Activated CD8-positive, alpha-beta T cell treated with anti-CD3 and anti-CD28 coated beads for 36 hours (primary cell): ENCODE measurements at regions not wholly inside any gene's neighbourhood (a gene's known extent, or its start where the extent isn't known, plus 50 kb on each side); places are given as distances from the start of the nearest gene placed in this dataset.

Experiments
- ATAC-seq: fragments of 200-7000 bp; cut with Tn5 transposase; one replicate; pipeline ENCODE4 v1.10.0; 2021; ENCODE audit warnings: mild to moderate bottlenecking, moderate library complexity
- CTCF ChIA-PET: fragments of 350-600 bp; sonication (Branson Sonifier 250); formaldehyde crosslinking; loops from one replicate; lab custom pipeline; 2021; ENCODE audit warnings: antibody characterized with exemption; lab: Charles Lee
- POLR2A ChIA-PET: fragments of 350-600 bp; sonication (Branson Sonifier 250); formaldehyde crosslinking; loops from one replicate; lab custom pipeline; 2021; ENCODE audit warnings: antibody characterized with exemption; lab: Charles Lee
- DNase-seq: peaks from one replicate; pipeline ENCODE4 v3.0.0-alpha.2; 2020
- H3K27ac Mint-ChIP-seq: one replicate; pipeline ENCODE4 v1.8.0; 2021; ENCODE audit warnings: mild to moderate bottlenecking, mixed read lengths
- H3K27me3 Mint-ChIP-seq: one replicate; pipeline ENCODE4 v1.8.0; 2021; ENCODE audit warnings: mixed read lengths
- H3K36me3 Mint-ChIP-seq: one replicate; pipeline ENCODE4 v1.8.0; 2021; ENCODE audit warnings: low read depth, mixed read lengths
- H3K4me1 Mint-ChIP-seq: one replicate; pipeline ENCODE4 v1.8.0; 2021; ENCODE audit warnings: low read depth, mixed read lengths
- H3K4me3 Mint-ChIP-seq: one replicate; pipeline ENCODE4 v1.8.0; 2021; ENCODE audit warnings: mild to moderate bottlenecking, moderate library complexity, mixed read lengths
- H3K9me3 Mint-ChIP-seq: one replicate; pipeline ENCODE4 v1.8.0; 2021; ENCODE audit warnings: mixed read lengths
- CTCF ChIP-seq: fragments of 200-600 bp; IDR thresholded peaks from one replicate; pipeline ENCODE4 v1.8.0; 2022; ENCODE audit warnings: antibody characterized with exemption, mild to moderate bottlenecking
- intact Hi-C: fragments of 100-400 bp; cut with micrococcal nuclease; formaldehyde crosslinking; loops from one replicate; pipeline ENCODE4 v1.10.0; 2022

GRCh38 chr4:141540643-141541042, 95.7 kb upstream of the IL15 start:
- H3K4me1 Mint-ChIP-seq, result no peaks in the 10 kb centered on the region
- no peak for ATAC-seq

GRCh38 chr4:141541851-141542250, 94.5 kb upstream of the IL15 start:
- TF ChIP-seq CTCF, result no peak
- Mint-ChIP-seq H3K27me3 (peaks cover 1% of the 10 kb centered on the region), H3K4me1 (no peaks in the 10 kb centered on the region), H3K36me3 (no peaks in the 10 kb centered on the region), H3K27ac (no peak overlapping the region), H3K9me3 (peaks cover 7% of the 10 kb centered on the region), H3K4me3 (no peak overlapping the region)
- ATAC-seq (no peak), DNase-seq (no peak)
- CTCF ChIA-PET, result no interaction called here
- POLR2A ChIA-PET, result no interaction called here
- intact Hi-C loops, result no loop called here

More at GRCh38 chr4:141540643-141541042, 95.7 kb upstream of the IL15 start:
- DNase-seq, result no peak
- no peaks in the 10 kb centered on the region for H3K36me3 Mint-ChIP-seq
- H3K27me3 Mint-ChIP-seq, result peaks cover 1% of the 10 kb centered on the region
- H3K27ac Mint-ChIP-seq, result no peak overlapping the region
- TF ChIP-seq CTCF, result no peak
- POLR2A ChIA-PET, result interaction anchor here (0.7 kb wide), 1 partner anchor 52 kb away, joined by 3 read pairs; no protein-coding TSS in a partner anchor
- no peak overlapping the region for H3K4me3 Mint-ChIP-seq
- CTCF ChIA-PET, result no interaction called here
- H3K9me3 Mint-ChIP-seq, result peaks cover 7% of the 10 kb centered on the region
- intact Hi-C loops, result no loop called here

DNA sequence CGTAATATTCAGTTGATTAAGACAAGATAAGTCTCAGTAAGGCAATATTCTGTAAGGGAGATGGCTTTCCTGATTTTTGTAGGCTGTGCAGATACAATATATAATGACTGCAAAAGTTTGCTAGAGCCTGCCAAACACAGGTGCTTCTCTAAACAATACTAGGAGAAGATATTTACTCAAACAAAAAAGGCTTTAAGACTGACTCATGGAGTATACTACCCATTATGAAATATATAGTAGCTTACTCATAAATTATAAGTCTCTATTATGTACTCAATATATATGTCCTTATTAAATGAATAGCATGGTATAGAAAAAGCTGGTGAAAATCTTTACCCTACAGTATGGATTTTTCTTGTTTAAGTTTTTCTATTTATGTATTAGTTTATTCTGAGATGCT, 93.2 kb upstream of the IL15 start:
- ATAC-seq (no peak), DNase-seq (no peak)
- Mint-ChIP-seq H3K36me3 (no peaks in the 10 kb centered on the region), H3K4me3 (no peak overlapping the region), H3K27ac (no peak overlapping the region), H3K9me3 (peaks cover 4% of the 10 kb centered on the region), H3K4me1 (no peaks in the 10 kb centered on the region), H3K27me3 (peaks cover 1% of the 10 kb centered on the region)
- no peak for TF ChIP-seq CTCF
- intact Hi-C loops, result no loop called here
- POLR2A ChIA-PET, result no interaction called here
- CTCF ChIA-PET, result no interaction called here

DNA sequence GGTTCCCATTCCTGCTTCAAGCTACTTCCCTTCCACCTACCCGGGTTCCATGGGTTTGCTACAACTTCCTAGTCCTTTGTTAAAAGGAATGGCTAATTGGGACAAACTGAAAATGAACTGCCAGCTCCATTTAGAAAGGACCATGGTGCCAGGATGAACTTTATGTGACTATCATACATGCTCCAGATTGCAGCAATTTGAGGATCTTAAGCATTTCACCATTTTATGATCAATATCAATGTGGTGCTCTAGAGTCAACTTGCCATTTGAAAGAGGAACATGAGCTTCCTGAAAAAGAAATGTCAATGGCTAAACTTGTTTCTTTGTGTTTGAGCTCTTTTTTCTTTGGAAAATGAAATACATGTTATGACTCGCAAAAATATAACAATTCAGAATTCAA, 92.7 kb upstream of the IL15 start:
- H3K27me3 Mint-ChIP-seq, result peaks cover 1% of the 10 kb centered on the region
- ChIA-PET CTCF (no interaction called here), POLR2A (no interaction called here)
- no peaks in the 10 kb centered on the region for H3K9me3 Mint-ChIP-seq
- intact Hi-C loops, result no loop called here
- H3K4me1 Mint-ChIP-seq, result no peaks in the 10 kb centered on the region
- no peak overlapping the region for H3K4me3 Mint-ChIP-seq
- H3K36me3 Mint-ChIP-seq, result no peaks in the 10 kb centered on the region
- H3K27ac Mint-ChIP-seq, result no peak overlapping the region
- no peak for ATAC-seq
- DNase-seq, result no peak
- no peak for TF ChIP-seq CTCF

GRCh38 chr4:141548791-141549190, 87.6 kb upstream of the IL15 start:
- ChIA-PET POLR2A (interaction anchor here (0.7 kb wide), 1 partner anchor 1352 kb away, joined by 3 read pairs; no protein-coding TSS in a partner anchor), CTCF (no interaction called here)
- no peak for ATAC-seq
- H3K27ac Mint-ChIP-seq, result no peak overlapping the region
- H3K27me3 Mint-ChIP-seq, result peaks cover 1% of the 10 kb centered on the region
- no peak overlapping the region for H3K4me3 Mint-ChIP-seq
- TF ChIP-seq CTCF, result no peak
- H3K4me1 Mint-ChIP-seq, result no peaks in the 10 kb centered on the region
- H3K36me3 Mint-ChIP-seq, result no peaks in the 10 kb centered on the region
- DNase-seq, result no peak
- intact Hi-C loops, result no loop called here
- no peaks in the 10 kb centered on the region for H3K9me3 Mint-ChIP-seq
